ENCODE measurements at regions not wholly inside any gene's neighbourhood (a gene's known extent, or its start where the extent isn't known, plus 50 kb on each side); places are given as distances from the start of the nearest gene placed in this dataset.
A peak's percentile ranks its signal among the peaks of the same experiment; 100 is the strongest.
"Not testable (repeated sequence)": the region's sequence is repeated elsewhere in the genome, so short reads cannot be mapped to it uniquely, and the experiment has no call there.

GRCh38 chrX:35221391-35221790, 278.8 kb downstream of the FAM47B start:
- H3K4me1 ChIP-seq (ENCODE audit: control insufficient read depth in 2 of 3, insufficient read depth in 2 of 3, low read depth in 1 of 3, low read length in 3 of 3); H3K27ac ChIP-seq (ENCODE audit: low read depth in 2 of 2, low read length in 2 of 2); H3K9ac ChIP-seq (ENCODE audit: low read length in 3 of 3); intact Hi-C loops (cut with DNase I); H3K36me3 ChIP-seq (ENCODE audit: control insufficient read depth in 2 of 3, insufficient read depth in 3 of 3, low read length in 3 of 3); DNase-seq; H3K27me3 ChIP-seq (ENCODE audit: control insufficient read depth, insufficient read depth, low read length); H3K9me3 ChIP-seq (ENCODE audit: control insufficient read depth in 2 of 3, insufficient read depth in 1 of 3, low read length in 3 of 3); FAIRE-seq; H3K4me3 ChIP-seq (ENCODE audit: low read length in 3 of 3): not testable (repeated sequence)

- no peak for FAIRE-seq
- no peaks in the 10 kb centered on the region for H3K4me1 ChIP-seq (ENCODE audit: control insufficient read depth in 2 of 3, insufficient read depth in 2 of 3, low read depth in 1 of 3, low read length in 3 of 3)
Observed at GRCh38 chrX:35244088-35244741, 301.6 kb downstream of the FAM47B start.

GRCh38 chrX:35244796-35245508, 302.4 kb downstream of the FAM47B start:
- intact Hi-C loops (cut with DNase I), result no loop called here
- no peaks in the 10 kb centered on the region for H3K27me3 ChIP-seq (ENCODE audit: control insufficient read depth, insufficient read depth, low read length)
- FAIRE-seq (no peak), DNase-seq (peak in 1 of 5 donors; percentile 51)
- no peak overlapping the region for H3K4me3 ChIP-seq (ENCODE audit: low read length in 3 of 3)
- no peaks in the 10 kb centered on the region for H3K4me1 ChIP-seq (ENCODE audit: control insufficient read depth in 2 of 3, insufficient read depth in 2 of 3, low read depth in 1 of 3, low read length in 3 of 3)
- H3K36me3 ChIP-seq (ENCODE audit: control insufficient read depth in 2 of 3, insufficient read depth in 3 of 3, low read length in 3 of 3), result no peaks in the 10 kb centered on the region
- no peak overlapping the region for H3K27ac ChIP-seq (ENCODE audit: low read depth in 2 of 2, low read length in 2 of 2)
- no peak for TF ChIP-seq CTCF (IDR thresholded peaks at IDR 0.05; ENCODE audit: borderline replicate concordance, extremely low read depth, insufficient read depth)
- H3K9ac ChIP-seq (ENCODE audit: low read length in 3 of 3), result no peak overlapping the region
- no peaks in the 10 kb centered on the region for H3K9me3 ChIP-seq (ENCODE audit: control insufficient read depth in 2 of 3, insufficient read depth in 1 of 3, low read length in 3 of 3)

More at GRCh38 chrX:35244088-35244741, 301.6 kb downstream of the FAM47B start:
- Histone ChIP-seq H3K9ac (ENCODE audit: low read length in 3 of 3) (no peak overlapping the region), H3K9me3 (ENCODE audit: control insufficient read depth in 2 of 3, insufficient read depth in 1 of 3, low read length in 3 of 3) (no peaks in the 10 kb centered on the region), H3K27ac (ENCODE audit: low read depth in 2 of 2, low read length in 2 of 2) (no peak overlapping the region), H3K36me3 (ENCODE audit: control insufficient read depth in 2 of 3, insufficient read depth in 3 of 3, low read length in 3 of 3) (no peaks in the 10 kb centered on the region), H3K4me3 (ENCODE audit: low read length in 3 of 3) (no peak overlapping the region), H3K27me3 (ENCODE audit: control insufficient read depth, insufficient read depth, low read length) (no peaks in the 10 kb centered on the region)
- TF ChIP-seq CTCF (IDR thresholded peaks at IDR 0.05; ENCODE audit: borderline replicate concordance, extremely low read depth, insufficient read depth), result no peak
- DNase-seq, result no peak
- intact Hi-C loops (cut with DNase I), result no loop called here

GRCh38 chrX:35251226-35251625, 308.6 kb downstream of the FAM47B start:
- no peaks in the 10 kb centered on the region for H3K4me1 ChIP-seq (ENCODE audit: control insufficient read depth in 2 of 3, insufficient read depth in 2 of 3, low read depth in 1 of 3, low read length in 3 of 3)
- intact Hi-C loops (cut with DNase I), result no loop called here
- no peak overlapping the region for H3K27ac ChIP-seq (ENCODE audit: low read depth in 2 of 2, low read length in 2 of 2)
- no peaks in the 10 kb centered on the region for H3K27me3 ChIP-seq (ENCODE audit: control insufficient read depth, insufficient read depth, low read length)
- H3K36me3 ChIP-seq (ENCODE audit: control insufficient read depth in 2 of 3, insufficient read depth in 3 of 3, low read length in 3 of 3), result no peaks in the 10 kb centered on the region
- no peak for TF ChIP-seq CTCF (IDR thresholded peaks at IDR 0.05; ENCODE audit: borderline replicate concordance, extremely low read depth, insufficient read depth)
- FAIRE-seq, result no peak
- no peak overlapping the region for H3K4me3 ChIP-seq (ENCODE audit: low read length in 3 of 3)
- H3K9ac ChIP-seq (ENCODE audit: low read length in 3 of 3), result no peak overlapping the region
- no peak for DNase-seq
- H3K9me3 ChIP-seq (ENCODE audit: control insufficient read depth in 2 of 3, insufficient read depth in 1 of 3, low read length in 3 of 3), result no peaks in the 10 kb centered on the region
